Gastroesophageal sphincter (tissue), 3 donors: ENCODE measurements at regions not wholly inside any gene's neighbourhood (a gene's known extent, or its start where the extent isn't known, plus 50 kb on each side); places are given as distances from the start of the nearest gene placed in this dataset.

Source experiments
- POLR2A ChIP-seq, 2 donors: fragments of 450-650 bp; IDR thresholded peaks; one replicate each; pipeline ENCODE4 v1.6.1; 2017; ENCODE audit warnings: antibody characterized with exemption in 2 of 2, mild to moderate bottlenecking in 2 of 2, moderate library complexity in 1 of 2
- TF ChIP-seq, protein P1 (sequence below), 4 experiments: fragments of 200-600 bp in 2 of 4; fragments of 450-650 bp in 2 of 4; sonication (generic) in 1 of 4; IDR thresholded peaks; one replicate each; pipeline ENCODE4 v1.5.1; 2017 to 2019; ENCODE audit warnings: antibody characterized with exemption in 4 of 4, mild to moderate bottlenecking in 2 of 4, moderate library complexity in 2 of 4

DNA sequence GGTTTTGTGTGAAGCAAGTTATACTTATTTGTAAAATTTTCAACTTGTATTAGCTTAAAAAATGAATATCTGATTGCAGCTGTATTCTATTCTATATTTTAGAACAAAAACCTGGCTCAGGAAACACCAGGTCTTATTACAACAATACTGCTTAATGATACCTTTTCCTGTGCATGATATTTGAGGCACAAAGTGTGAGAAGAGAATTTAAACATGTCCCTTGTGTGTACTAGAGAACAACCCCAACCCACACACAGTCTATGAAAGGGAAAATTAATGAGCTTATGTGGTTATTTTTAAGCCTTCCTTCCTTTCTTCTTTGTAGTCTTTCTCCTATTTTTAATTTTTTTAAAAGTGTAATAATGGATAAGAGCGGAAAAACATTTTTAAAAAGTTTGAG, 122.6 kb upstream of the MON1B start:
- TF ChIP-seq, protein P1, sequence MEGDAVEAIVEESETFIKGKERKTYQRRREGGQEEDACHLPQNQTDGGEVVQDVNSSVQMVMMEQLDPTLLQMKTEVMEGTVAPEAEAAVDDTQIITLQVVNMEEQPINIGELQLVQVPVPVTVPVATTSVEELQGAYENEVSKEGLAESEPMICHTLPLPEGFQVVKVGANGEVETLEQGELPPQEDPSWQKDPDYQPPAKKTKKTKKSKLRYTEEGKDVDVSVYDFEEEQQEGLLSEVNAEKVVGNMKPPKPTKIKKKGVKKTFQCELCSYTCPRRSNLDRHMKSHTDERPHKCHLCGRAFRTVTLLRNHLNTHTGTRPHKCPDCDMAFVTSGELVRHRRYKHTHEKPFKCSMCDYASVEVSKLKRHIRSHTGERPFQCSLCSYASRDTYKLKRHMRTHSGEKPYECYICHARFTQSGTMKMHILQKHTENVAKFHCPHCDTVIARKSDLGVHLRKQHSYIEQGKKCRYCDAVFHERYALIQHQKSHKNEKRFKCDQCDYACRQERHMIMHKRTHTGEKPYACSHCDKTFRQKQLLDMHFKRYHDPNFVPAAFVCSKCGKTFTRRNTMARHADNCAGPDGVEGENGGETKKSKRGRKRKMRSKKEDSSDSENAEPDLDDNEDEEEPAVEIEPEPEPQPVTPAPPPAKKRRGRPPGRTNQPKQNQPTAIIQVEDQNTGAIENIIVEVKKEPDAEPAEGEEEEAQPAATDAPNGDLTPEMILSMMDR (IDR thresholded peaks at IDR 0.05), result no peak
- TF ChIP-seq POLR2A (IDR thresholded peaks at IDR 0.05), result no peak
